Stimulated activated CD8-positive, alpha-beta memory T cell treated with anti-CD3 and anti-CD28 coated beads, Interleukin-7, amount 100 ng/mL, for 4 hours (primary cell): ENCODE measurements at regions not wholly inside any gene's neighbourhood (a gene's known extent, or its start where the extent isn't known, plus 50 kb on each side); places are given as distances from the start of the nearest gene placed in this dataset.
"Not testable (repeated sequence)": the region's sequence is repeated elsewhere in the genome, so short reads cannot be mapped to it uniquely, and the experiment has no call there.

Experiments
- DNase-seq, 2 donors: peaks; one replicate each; pipeline ENCODE4 v3.0.0-alpha.2; 2020; ENCODE audit warnings: low read depth in 2 of 2

DNA sequence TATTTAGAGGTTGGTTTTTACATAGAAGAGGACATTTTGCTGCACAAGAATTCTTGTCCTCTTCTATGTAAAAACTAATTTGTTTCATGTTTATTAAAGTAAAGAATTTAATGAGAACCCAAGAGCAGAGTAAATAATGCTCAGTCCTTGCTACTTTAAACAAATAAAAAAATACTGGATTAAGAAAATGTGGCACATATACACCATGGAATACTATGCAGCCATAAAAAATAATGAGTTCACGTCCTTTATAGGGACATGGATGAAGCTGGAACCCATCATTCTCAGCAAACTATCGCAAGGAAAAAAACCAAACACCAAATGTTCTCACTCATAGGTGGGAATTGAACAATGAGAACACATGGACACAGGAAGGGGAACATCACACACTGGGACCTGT lies 643.6 kb downstream of the NR2F1-AS1 start:
- DNase-seq: not testable (repeated sequence)

DNA sequence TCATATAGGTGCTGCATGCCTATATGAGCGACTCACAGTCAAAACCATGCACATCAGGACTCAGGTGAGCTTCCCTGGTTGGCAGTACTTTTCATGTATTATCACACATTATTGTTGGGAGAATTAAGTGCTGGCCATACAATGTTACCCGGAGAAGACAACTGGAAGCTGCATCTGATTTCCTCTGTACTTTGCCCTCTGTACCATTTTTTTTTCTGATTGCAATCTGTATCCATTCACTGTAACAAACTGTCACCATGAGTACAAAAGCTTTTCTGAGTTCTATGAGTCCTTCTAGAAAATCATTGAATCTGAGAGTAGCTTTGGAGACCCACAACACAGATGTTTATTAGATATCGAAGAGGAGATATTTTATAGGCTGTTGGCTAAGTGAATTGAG lies 651.0 kb downstream of the NR2F1-AS1 start:
- DNase-seq: no peak

DNA sequence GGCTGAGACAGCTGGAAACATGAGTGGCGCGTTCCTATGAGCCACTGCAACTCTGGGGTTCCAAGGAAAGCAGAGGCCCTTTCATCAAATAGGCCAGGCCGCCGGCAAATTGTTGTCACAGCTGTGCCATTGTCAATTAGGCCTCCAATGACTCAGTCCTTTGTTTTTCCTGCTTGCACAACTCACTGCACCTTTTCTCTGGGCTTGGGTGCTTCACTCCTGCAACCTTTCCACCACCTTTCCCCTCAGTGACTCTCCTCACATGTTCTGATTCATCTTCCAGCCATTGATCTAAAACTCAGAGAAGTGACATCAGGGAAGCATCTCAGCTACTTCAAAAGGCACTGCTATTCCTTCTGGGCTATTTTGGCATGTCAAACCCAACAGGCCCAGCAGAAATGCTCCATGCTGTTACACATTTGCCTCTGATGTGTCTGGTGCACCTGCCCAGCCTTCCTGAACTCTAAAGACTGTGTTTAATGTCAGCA lies 653.7 kb downstream of the NR2F1-AS1 start:
- no peak for DNase-seq

- no peak for DNase-seq
Measured at GRCh38 chr5:92923885-92924284, 657.1 kb downstream of the NR2F1-AS1 start.

DNA sequence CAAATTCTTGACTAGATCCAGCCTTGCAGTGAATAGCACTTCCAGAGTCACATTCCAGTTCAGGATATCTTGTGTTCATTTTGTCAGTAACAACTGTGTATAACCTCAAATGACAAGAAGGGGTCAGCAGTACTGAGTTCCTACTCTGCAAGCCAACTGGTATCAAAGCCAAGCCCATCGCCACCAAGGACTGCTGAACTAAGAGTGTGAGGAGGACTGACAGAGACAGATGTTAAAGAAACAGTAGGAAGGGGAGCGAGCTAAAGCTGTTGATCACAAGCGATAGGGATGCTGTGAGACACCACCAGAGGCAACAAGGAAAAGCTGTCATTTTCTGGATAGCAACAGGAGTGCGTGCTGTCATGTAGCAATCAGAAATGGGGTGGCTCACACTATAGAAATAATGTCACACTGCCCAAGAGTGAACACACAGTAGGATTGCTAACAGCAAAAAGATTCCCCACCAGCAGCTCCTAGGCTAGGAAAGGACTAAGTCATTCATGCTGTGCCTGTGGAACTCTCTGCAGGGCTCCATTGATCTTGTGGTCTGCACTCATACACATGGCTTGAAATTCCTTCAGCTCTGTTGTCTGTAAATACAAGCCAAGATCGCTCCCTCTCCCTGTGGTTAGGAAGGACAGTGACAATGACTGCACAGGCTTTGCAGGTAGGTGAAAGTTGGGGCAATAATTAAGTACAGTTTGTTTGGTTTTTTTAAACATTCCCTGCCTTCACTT lies 658.6 kb downstream of the NR2F1-AS1 start:
- DNase-seq: no peak

DNA sequence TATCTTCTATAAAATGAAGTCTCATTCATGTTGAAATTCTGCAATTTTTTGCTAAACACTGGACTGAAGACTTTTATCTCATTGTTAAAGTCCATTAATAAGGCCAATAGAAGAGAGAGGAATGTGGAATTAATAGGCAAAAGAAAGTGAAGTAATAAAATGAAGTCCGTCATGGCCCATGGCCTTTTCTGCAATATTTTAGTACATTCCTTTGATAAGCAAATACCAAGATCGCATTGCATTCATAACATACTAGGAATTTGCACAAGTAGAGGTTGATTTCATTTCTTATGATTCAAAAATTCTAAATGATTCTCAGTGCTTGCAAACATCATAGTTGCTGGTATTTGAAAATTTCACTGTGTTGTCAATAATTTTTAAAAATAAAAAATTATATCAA lies 664.0 kb downstream of the NR2F1-AS1 start:
- DNase-seq: no peak

- no peak for DNase-seq
Measured at GRCh38 chr5:92916036-92916435, 665.0 kb downstream of the NR2F1-AS1 start.

DNA sequence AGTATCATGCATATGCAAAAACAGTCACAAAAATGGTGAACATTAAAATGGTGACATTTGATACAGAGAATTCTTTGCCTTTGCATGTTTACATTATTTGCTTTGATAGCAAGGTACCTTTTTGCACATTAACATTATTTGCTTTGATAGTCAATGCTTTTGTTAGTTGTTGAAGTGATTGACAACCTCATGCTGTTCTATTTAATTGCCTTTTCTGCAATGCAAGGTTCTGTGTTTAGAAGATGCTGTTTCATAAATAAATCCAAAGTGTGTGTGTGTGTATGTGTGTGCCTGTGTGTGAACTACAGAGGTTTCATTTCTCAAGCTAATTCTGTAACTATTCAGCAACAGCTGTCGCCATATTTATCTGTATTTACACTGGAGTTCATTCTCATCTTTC lies 668.7 kb downstream of the NR2F1-AS1 start:
- no peak for DNase-seq

- no peak for DNase-seq
Measured at GRCh38 chr5:92911851-92912250, 669.2 kb downstream of the NR2F1-AS1 start.

DNA sequence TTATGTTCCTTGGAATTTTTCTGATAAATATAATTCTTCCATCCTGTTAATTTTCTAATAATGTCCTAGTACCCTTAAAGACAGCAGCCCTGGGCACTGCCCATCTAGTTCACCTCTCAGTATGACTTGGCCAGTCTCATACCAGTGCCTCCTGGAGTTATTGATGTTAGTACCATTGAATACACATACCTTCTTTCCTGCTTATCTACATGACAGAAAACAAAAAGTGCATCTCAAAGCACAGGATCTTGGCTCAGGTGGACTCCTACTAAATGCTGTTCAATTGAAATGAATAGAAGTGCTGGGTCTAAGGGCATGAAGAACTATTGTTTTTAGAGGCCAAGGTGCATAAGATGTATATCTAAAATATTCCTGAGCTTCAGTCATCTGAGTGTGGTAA lies 669.7 kb downstream of the NR2F1-AS1 start:
- no peak for DNase-seq

- no peak for DNase-seq
Measured at GRCh38 chr5:92909602-92909962, 671.4 kb downstream of the NR2F1-AS1 start.

- no peak for DNase-seq
Measured at GRCh38 chr5:92908952-92909601, 671.9 kb downstream of the NR2F1-AS1 start.

- no peak for DNase-seq
Measured at GRCh38 chr5:92907938-92908606, 672.9 kb downstream of the NR2F1-AS1 start.

GRCh38 chr5:92906798-92907376 lies 674.1 kb downstream of the NR2F1-AS1 start:
- no peak for DNase-seq

DNA sequence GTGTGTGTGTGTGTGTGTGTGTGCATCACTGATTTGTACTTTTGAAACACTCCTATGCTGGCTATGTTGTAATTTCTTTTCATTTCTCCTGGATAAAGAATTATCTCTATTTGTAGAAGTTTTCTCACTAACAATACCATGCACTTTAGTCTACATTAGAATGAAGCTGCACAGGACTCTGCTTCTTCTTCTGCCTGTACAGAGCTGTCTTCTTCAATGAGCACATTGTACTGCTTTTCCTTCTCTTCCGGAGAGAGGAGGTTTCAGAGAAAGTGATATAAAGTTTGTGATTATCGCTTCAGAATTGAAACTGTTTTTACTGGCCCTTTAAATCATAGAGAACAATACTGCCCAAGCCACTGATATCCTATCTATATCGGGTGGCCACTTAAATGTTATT lies 677.0 kb downstream of the NR2F1-AS1 start:
- no peak for DNase-seq

DNA sequence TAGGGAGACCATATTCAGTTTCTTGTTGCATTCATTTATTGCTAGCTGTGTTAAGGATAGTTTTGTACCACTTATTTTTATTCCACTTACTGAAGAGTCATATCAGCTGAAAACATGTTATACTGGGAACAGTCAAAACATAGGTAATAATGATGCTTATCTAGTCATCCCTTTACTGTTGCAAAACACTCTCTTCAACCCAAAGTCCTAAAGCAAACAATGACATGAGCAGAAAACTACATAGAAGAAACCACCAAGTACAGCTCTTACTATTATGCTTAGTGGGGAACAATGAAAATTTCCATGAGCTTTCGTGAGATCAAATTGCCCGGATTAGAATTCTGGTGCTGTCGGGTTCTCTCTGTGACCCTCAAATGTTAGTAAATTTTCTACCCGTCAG lies 681.4 kb downstream of the NR2F1-AS1 start:
- no peak for DNase-seq

- no peak for DNase-seq
Measured at GRCh38 chr5:92896722-92897121, 684.3 kb downstream of the NR2F1-AS1 start.

GRCh38 chr5:92890841-92891244 lies 690.2 kb downstream of the NR2F1-AS1 start:
- no peak for DNase-seq

- DNase-seq: no peak
Measured at GRCh38 chr5:92889140-92889539, 691.9 kb downstream of the NR2F1-AS1 start.

- no peak for DNase-seq
Measured at GRCh38 chr5:92887254-92887653, 693.8 kb downstream of the NR2F1-AS1 start.

- DNase-seq: no peak
Measured at GRCh38 chr5:92886751-92887150, 694.3 kb downstream of the NR2F1-AS1 start.

GRCh38 chr5:92885950-92886349 lies 695.1 kb downstream of the NR2F1-AS1 start:
- DNase-seq: no peak

DNA sequence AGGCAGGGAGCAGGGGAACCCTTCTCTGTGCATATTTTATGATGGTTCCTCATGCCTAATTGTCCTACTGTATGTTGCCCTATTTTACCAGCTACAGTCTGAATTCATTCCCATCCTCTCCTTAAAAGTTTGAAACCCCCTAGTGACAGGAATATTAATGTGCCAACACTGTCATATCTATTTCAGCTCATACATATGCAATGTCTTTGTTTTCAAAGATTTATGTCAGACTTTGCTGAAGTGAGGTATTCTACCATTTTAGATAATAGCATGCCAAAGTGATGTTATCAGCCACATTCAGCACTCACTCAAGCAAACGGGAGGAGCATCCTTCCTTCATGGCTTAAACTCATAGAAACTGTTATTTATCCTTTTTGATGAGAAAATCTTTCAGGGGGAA lies 696.5 kb downstream of the NR2F1-AS1 start:
- no peak for DNase-seq
